H1 (cell line): ENCODE measurements at regions not wholly inside any gene's neighbourhood (a gene's known extent, or its start where the extent isn't known, plus 50 kb on each side); places are given as distances from the start of the nearest gene placed in this dataset.

Experiments used
- CTCF ChIA-PET: fragments of 300-600 bp; sonication (Branson Sonifier 250); formaldehyde crosslinking; loops from one replicate; lab custom pipeline; 2021; ENCODE audit not compliant: partially characterized antibody; lab: Charles Lee
- POLR2A ChIA-PET: fragments of 300-600 bp; sonication (Branson Sonifier 250); formaldehyde crosslinking; loops from one replicate; lab custom pipeline; 2021; ENCODE audit warnings: inconsistent platforms; ENCODE audit not compliant: partially characterized antibody; lab: Charles Lee
- DNase-seq, 2 experiments: peaks; one replicate each; pipeline versions ENCODE4 v3.0.0 to v3.0.0-alpha.2; 2010 to 2022; ENCODE audit warnings: low spot score in 2 of 2, low read depth in 1 of 2, mixed read lengths in 1 of 2
- FAIRE-seq: peaks from 2 replicates; lab custom pipeline; 2011; peaks lifted over from hg19 to GRCh38; lab: Jason Lieb, UNC
- H2AFZ ChIP-seq: 2 replicates; pipeline ENCODE4 v1.8.1; 2012; ENCODE audit warnings: low read length, inconsistent platforms
- H2AK5ac ChIP-seq: 2 replicates; pipeline ENCODE4 v1.6.1; 2013; ENCODE audit warnings: low read depth, low read length
- H2BK120ac ChIP-seq: replicated peaks from 2 replicates; pipeline ENCODE3; 2013; ENCODE audit warnings: low read depth, low read length, inconsistent platforms
- H2BK12ac ChIP-seq: 2 replicates; pipeline ENCODE4 v1.6.1; 2013; ENCODE audit warnings: low read depth, low read length
- H2BK15ac ChIP-seq: 2 replicates; pipeline ENCODE4 v1.6.1; 2013; ENCODE audit warnings: low read length
- H2BK20ac ChIP-seq: 2 replicates; pipeline ENCODE4 v1.6.1; 2013; ENCODE audit warnings: low read length
- H2BK5ac ChIP-seq: 2 replicates; pipeline ENCODE4 v1.6.1; 2013; ENCODE audit warnings: low read depth, low read length
- H3K14ac ChIP-seq: 2 replicates; pipeline ENCODE4 v1.6.1; 2013; ENCODE audit warnings: inconsistent platforms; ENCODE audit not compliant: insufficient read length
- H3K18ac ChIP-seq: 2 replicates; pipeline ENCODE4 v1.6.1; 2013; ENCODE audit warnings: low read length; ENCODE audit errors: extremely low read depth
- H3K23ac ChIP-seq: 2 replicates; pipeline ENCODE4 v1.6.1; 2013; ENCODE audit warnings: inconsistent platforms; ENCODE audit not compliant: insufficient read length
- H3K23me2 ChIP-seq: 2 replicates; pipeline ENCODE4 v1.6.1; 2013; ENCODE audit warnings: low read depth, low read length
- H3K27ac ChIP-seq: 2 replicates; pipeline ENCODE4 v1.6.1; 2011; ENCODE audit warnings: low read depth, low read length, inconsistent platforms
- H3K27me3 ChIP-seq, 4 experiments: replicated peaks in 1 of 4; 1 replicate in 1 of 4; 2 replicates in 3 of 4; pipeline versions ENCODE4 v1.6.1 to v1.8.1; 2011 to 2013; ENCODE audit warnings: low read length in 3 of 4, mild to moderate bottlenecking in 3 of 4, inconsistent platforms in 2 of 4, mixed read lengths in 2 of 4, moderate library complexity in 1 of 4; ENCODE audit not compliant: control insufficient read depth in 3 of 4, insufficient read depth in 3 of 4; ENCODE audit errors: extremely low read depth in 1 of 4
- H3K36me3 ChIP-seq, 4 experiments: 2 replicates each; pipeline versions ENCODE4 v1.6.1 to v1.8.1; 2011 to 2013; ENCODE audit warnings: mild to moderate bottlenecking in 4 of 4, low read length in 3 of 4, moderate library complexity in 2 of 4, control low read depth in 1 of 4, inconsistent platforms in 1 of 4; ENCODE audit not compliant: insufficient read depth in 4 of 4, control insufficient read depth in 2 of 4
- H3K4ac ChIP-seq: replicated peaks from 2 replicates; pipeline ENCODE3; 2013; ENCODE audit warnings: low read length, low read depth, mixed read lengths, inconsistent platforms; ENCODE audit not compliant: insufficient read length
- H3K4me1 ChIP-seq, 4 experiments: replicated peaks in 1 of 4; 1 replicate in 1 of 4; 2 replicates in 3 of 4; pipeline versions ENCODE4 v1.6.1 to v1.8.1; 2011 to 2013; ENCODE audit warnings: low read length in 3 of 4, inconsistent platforms in 2 of 4, mixed read lengths in 1 of 4; ENCODE audit not compliant: insufficient read depth in 4 of 4, control insufficient read depth in 3 of 4
- H3K4me2 ChIP-seq, 2 experiments: 2 replicates each; pipeline versions ENCODE4 v1.6.1 to v1.8.1; 2011 to 2013; ENCODE audit warnings: low read depth in 2 of 2, low read length in 2 of 2, control low read depth in 1 of 2, inconsistent platforms in 1 of 2, mild to moderate bottlenecking in 1 of 2; ENCODE audit not compliant: insufficient read depth in 1 of 2
- H3K4me3 ChIP-seq, 4 experiments: fragments of 200-600, 300-600 bp in 1 of 4; sonication (generic), shearing (Covaris generic), sonication (Bioruptor Twin) in 1 of 4; 2 replicates each; pipeline versions ENCODE4 v1.5.1 to v1.8.1; 2011 to 2016; ENCODE audit warnings: low read length in 4 of 4, low read depth in 3 of 4, control low read depth in 2 of 4, inconsistent platforms in 2 of 4, mild to moderate bottlenecking in 2 of 4, mixed read lengths in 1 of 4, moderate library complexity in 1 of 4; ENCODE audit not compliant: insufficient read depth in 2 of 4; ENCODE audit errors: extremely low read depth in 1 of 4
- H3K56ac ChIP-seq: replicated peaks from 2 replicates; pipeline ENCODE3; 2013; ENCODE audit warnings: low read depth, mild to moderate bottlenecking, mixed read lengths, low read length, inconsistent platforms; ENCODE audit not compliant: insufficient read length
- H3K79me1 ChIP-seq: 2 replicates; pipeline ENCODE4 v1.6.1; 2013; ENCODE audit warnings: low read depth, low read length, control low read depth
- H3K79me2 ChIP-seq, 2 experiments: 2 replicates each; pipeline versions ENCODE4 v1.6.1 to v1.8.1; 2012 to 2013; ENCODE audit warnings: low read length in 2 of 2, mild to moderate bottlenecking in 2 of 2, inconsistent platforms in 1 of 2; ENCODE audit not compliant: insufficient read depth in 2 of 2, control insufficient read depth in 1 of 2
- H3K9ac ChIP-seq, 4 experiments: replicated peaks in 1 of 4; 1 replicate in 1 of 4; 2 replicates in 3 of 4; pipeline versions ENCODE4 v1.6.1 to v1.8.1; 2011 to 2013; ENCODE audit warnings: low read depth in 3 of 4, low read length in 3 of 4, control low read depth in 2 of 4, mild to moderate bottlenecking in 2 of 4, moderate library complexity in 2 of 4, inconsistent platforms in 1 of 4; ENCODE audit errors: extremely low read depth in 1 of 4
- H3K9me3 ChIP-seq, 2 experiments: 2 replicates each; pipeline versions ENCODE4 v1.6.1 to v1.8.1; 2012 to 2013; ENCODE audit warnings: mild to moderate bottlenecking in 2 of 2, moderate library complexity in 2 of 2, control low read depth in 1 of 2, inconsistent platforms in 1 of 2, low read depth in 1 of 2, low read length in 1 of 2, mixed read lengths in 1 of 2; ENCODE audit not compliant: insufficient read depth in 2 of 2
- H4K20me1 ChIP-seq, 2 experiments: replicated peaks in 1 of 2; 2 replicates each; pipeline versions ENCODE3 to v1.8.1; 2011 to 2013; ENCODE audit warnings: inconsistent platforms in 2 of 2, low read length in 2 of 2, mild to moderate bottlenecking in 1 of 2; ENCODE audit not compliant: insufficient read depth in 2 of 2, control insufficient read depth in 1 of 2
- H4K5ac ChIP-seq: 2 replicates; pipeline ENCODE4 v1.6.1; 2013; ENCODE audit warnings: low read length, low read depth, mixed read lengths, inconsistent platforms; ENCODE audit not compliant: insufficient read length
- H4K8ac ChIP-seq: 2 replicates; pipeline ENCODE4 v1.8.0; 2013; ENCODE audit warnings: mild to moderate bottlenecking, moderate library complexity, low read length, inconsistent platforms; ENCODE audit not compliant: insufficient read depth; ENCODE audit errors: extremely low read depth
- H4K91ac ChIP-seq: replicated peaks from 2 replicates; pipeline ENCODE3; 2013; ENCODE audit warnings: low read length, mixed read lengths, inconsistent platforms; ENCODE audit not compliant: insufficient read length
- CEBPB ChIP-seq: IDR thresholded peaks from 2 replicates; pipeline ENCODE4 v1.6.1; 2012; ENCODE audit warnings: low read depth, low read length
- CHD1 ChIP-seq: IDR thresholded peaks from 2 replicates; pipeline ENCODE4 v1.6.1; 2012; ENCODE audit warnings: low read depth, low read length, improper control_type of control experiment
- POLR2A ChIP-seq, 2 experiments: IDR thresholded peaks; 1 replicate in 1 of 2; 2 replicates in 1 of 2; pipeline ENCODE4 v1.6.1; 2011; ENCODE audit warnings: low read depth in 2 of 2, low read length in 2 of 2, mild to moderate bottlenecking in 2 of 2; ENCODE audit errors: control extremely low read depth in 1 of 2
- POU5F1 ChIP-seq: IDR thresholded peaks from 2 replicates; pipeline ENCODE4 v1.6.1; 2011; ENCODE audit warnings: low read depth, mild to moderate bottlenecking, low read length, moderate library complexity
- RBBP5 ChIP-seq: IDR thresholded peaks from 2 replicates; pipeline ENCODE4 v1.7.1; 2012; ENCODE audit warnings: low read depth, mild to moderate bottlenecking, inconsistent platforms, low read length, moderate library complexity, borderline replicate concordance
- RNF2 ChIP-seq: fragments of 200-900, 300-1000 bp; sonication (generic); IDR thresholded peaks from 2 replicates; pipeline ENCODE4 v1.7.1; 2016; ENCODE audit warnings: borderline replicate concordance, low read depth, mild to moderate bottlenecking, antibody characterized with exemption, low read length; ENCODE audit not compliant: poor library complexity, severe bottlenecking; ENCODE audit errors: missing control alignments
- RXRA ChIP-seq: IDR thresholded peaks from 2 replicates; pipeline ENCODE4 v1.6.1; 2011; ENCODE audit warnings: low read depth, mild to moderate bottlenecking, low read length, moderate library complexity; ENCODE audit not compliant: insufficient read depth
- SIRT6 ChIP-seq: IDR thresholded peaks from one replicate; pipeline ENCODE4 v1.7.1; 2012; ENCODE audit warnings: low read length, inconsistent platforms
- TAF7 ChIP-seq: optimal IDR thresholded peaks from 2 replicates; pipeline ENCODE3; 2011; ENCODE audit warnings: low read depth, mild to moderate bottlenecking, inconsistent platforms, low read length, moderate library complexity, borderline replicate concordance
- TBP ChIP-seq: IDR thresholded peaks from 2 replicates; pipeline ENCODE4 v1.6.1; 2011; ENCODE audit warnings: low read depth, low read length, improper control_type of control experiment
- WGBS, 2 experiments: shearing (Covaris generic) in 1 of 2; methylation state at CpG; one replicate each; pipeline versions ENCODE4 v1.1.6 to v1.1.7; 2013 to 2015; ENCODE audit warnings: low lambda C conversion rate in 2 of 2, mixed read lengths in 2 of 2, inconsistent platforms in 1 of 2, low coverage in 1 of 2, missing lambda C conversion rate in 1 of 2; ENCODE audit not compliant: insufficient replicate concordance in 2 of 2, insufficient coverage in 1 of 2, insufficient read length in 1 of 2; ENCODE audit errors: extremely low coverage in 1 of 2, missing lambda C conversion rate in 1 of 2; 5-methylcytosine and 5-hydroxymethylcytosine counted together

DNA sequence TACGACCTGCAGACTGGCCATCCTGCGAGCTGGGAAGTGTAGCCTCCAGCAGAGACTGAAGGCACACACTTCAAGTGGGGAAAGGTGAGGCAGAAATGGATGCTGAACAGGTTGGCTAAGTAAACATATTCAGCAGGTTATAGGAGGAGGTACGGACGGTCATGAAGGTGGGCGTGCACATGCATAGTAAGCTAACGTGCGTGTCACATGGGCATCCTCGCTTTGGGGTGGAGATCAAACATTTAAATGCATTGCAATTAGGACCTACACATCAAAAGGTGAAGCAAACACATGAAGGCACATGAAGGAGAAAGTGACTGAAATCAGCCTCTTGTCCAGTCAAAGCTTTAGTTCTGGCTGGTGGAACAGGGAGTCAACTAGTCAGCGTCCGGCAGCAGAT lies 305.6 kb upstream of the EXOC2 start:
- FAIRE-seq (no peak), DNase-seq (no peak)
- TF ChIP-seq TBP = no peak
- no peak for TF ChIP-seq RXRA
- no peak for TF ChIP-seq RNF2
- no peak for TF ChIP-seq POU5F1
- no peak for TF ChIP-seq CEBPB
- no peak for TF ChIP-seq SIRT6
- no peak for TF ChIP-seq RBBP5
- no peak for TF ChIP-seq POLR2A (IDR thresholded peaks at IDR 0.05; ENCODE audit: control extremely low read depth in 1 of 2, low read depth in 2 of 2, low read length in 2 of 2)
- TF ChIP-seq CHD1 = no peak
- no peak for TF ChIP-seq TAF7
- Histone ChIP-seq H2AFZ (no peak overlapping the region), H2BK120ac (no peak overlapping the region), H3K23me2 (no peaks in the 10 kb centered on the region), H3K14ac (no peak overlapping the region), H4K8ac (no peak overlapping the region), H4K91ac (no peak overlapping the region), H2BK20ac (no peak overlapping the region), H3K23ac (no peak overlapping the region), H3K18ac (no peak overlapping the region), H2BK5ac (no peak overlapping the region), H3K27me3 (no peaks in the 10 kb centered on the region; a peak in 1 of 7 replicates), H2BK12ac (no peak overlapping the region), H3K56ac (no peak overlapping the region), H4K20me1 (no peaks in the 10 kb centered on the region), H4K5ac (no peak overlapping the region), H2BK15ac (no peak overlapping the region), H3K79me1 (no peaks in the 10 kb centered on the region), H3K4me1 (no peaks in the 10 kb centered on the region; a peak in 1 of 7 replicates), H3K4ac (no peak overlapping the region), H3K79me2 (no peaks in the 10 kb centered on the region), H2AK5ac (no peak overlapping the region), H3K4me2 (no peak overlapping the region), H3K36me3 (no peaks in the 10 kb centered on the region), H3K9ac (no peak overlapping the region), H3K27ac (no peak overlapping the region), H3K9me3 (peaks cover 0 to 2% of the 10 kb centered on the region in 2 experiments; a peak in 1 of 4 replicates), H3K4me3 (no peak overlapping the region)
- 94% methylated on average over 10 of the region's 10 CpGs; no CpG with 5 or more reads in 1 of the 2 experiments for WGBS, 2 experiments
- ChIA-PET POLR2A (no interaction called here), CTCF (interaction anchor here (1.1 to 1.6 kb wide), 3 partner anchors 10 to 116 kb away, joined by 3 to 6 read pairs (median 3); no protein-coding TSS in a partner anchor)
